ENCODE measurements at regions not wholly inside any gene's neighbourhood (a gene's known extent, or its start where the extent isn't known, plus 50 kb on each side); places are given as distances from the start of the nearest gene placed in this dataset.

DNA sequence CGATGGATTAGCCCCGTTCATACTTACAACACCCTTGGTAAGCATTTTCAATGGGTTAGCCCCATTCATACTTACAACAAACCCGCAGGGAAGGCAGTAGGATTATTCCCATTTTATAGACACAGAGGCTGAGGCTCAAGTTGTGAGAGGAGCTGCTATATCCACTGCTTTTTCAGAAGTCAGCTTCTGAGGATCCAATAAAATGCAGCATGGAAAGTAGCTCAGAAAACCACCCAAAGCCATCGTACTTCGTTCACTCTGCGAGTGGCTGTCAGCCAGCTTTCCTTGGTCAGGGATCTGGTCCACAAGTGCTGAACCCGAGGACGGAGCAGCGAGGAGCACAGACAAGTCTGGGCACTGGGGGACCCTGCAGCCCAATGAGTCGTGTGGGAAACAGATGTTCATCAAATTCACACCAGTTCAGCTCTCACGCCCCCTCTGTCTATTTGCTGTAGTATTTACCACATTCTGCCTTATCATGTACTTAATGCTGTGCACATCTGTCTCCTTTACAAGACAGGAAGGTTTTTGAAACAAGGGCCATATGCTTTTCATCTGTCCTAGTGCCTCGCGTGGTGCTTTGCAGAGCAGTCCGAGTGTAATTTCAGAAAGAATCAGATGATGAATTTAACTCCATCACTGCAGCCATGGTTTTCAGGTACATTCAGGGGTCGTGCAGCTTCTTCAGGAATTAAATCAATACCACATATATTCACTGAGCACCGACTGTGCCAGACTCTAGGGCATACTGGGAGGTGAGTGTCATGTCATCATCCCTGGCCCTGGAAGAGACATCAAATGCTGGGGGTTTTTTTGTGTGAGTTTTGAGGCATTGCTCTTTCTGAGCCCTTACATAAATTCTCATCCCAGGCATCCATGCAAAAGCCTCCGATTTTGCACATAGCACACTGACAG, 256.9 kb downstream of the CDH26 start:
- DNase-seq: no peak

DNA sequence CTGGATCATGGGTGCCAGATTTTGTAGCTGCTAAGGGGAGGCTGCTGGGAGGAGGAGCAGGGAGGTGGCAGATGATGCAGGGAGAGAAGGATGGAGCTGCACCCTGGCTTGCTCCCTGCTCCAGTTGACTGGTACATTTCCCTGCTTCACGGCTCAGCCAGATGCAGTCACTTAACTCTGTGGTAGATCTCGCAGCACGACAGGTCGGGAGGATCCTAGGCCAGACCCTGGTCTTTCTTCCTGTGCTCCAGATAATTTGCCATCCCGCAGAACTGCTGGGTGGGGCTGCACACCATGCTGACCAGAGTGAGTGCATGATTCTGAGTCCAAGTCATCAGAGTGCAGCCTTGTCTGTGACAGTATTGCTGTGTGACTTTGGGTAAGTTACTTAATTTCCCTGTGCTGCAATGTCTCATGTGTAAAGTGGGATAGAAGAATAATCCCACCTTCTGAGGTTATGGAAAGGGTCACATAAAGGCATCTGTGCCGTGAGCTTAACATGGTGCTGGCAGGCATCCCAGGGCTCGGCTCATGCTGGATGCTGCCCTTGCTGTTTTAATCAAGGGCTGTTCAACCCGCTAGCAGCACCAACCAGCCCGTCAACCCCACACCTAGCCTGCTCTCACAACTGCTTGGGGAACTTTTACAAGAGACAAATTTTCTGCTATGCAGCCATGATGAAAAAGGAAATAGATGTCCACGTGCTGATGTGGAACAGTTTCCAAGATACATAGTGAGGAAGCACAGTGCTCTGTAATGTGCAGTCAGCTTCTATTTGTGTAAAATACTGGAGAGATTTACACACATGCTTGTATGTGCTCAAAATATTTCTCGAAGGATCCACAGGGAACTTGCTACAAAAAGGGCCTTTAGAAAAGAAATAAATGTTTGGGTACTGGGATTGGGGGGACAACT, 257.9 kb downstream of the CDH26 start:
- DNase-seq: no peak

DNA sequence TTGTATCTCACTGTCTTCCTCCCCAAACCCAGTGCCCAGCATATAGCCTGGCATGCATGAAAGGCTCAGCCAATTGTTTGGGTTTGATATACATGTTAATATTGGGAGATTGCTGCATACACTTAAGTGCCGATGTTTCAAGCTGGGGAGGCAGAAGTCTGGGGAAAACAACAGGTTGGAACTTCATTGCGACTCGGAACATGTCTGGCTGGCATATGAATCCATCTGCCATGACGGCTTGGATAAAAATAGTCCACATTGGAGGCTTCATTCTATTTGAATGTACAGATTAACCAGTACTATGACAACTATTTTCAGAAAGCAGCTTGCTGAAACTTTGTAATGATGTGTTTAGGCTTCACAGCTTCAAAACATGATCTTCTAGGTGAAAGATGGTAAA, 261.0 kb downstream of the CDH26 start:
- no peak for DNase-seq

DNA sequence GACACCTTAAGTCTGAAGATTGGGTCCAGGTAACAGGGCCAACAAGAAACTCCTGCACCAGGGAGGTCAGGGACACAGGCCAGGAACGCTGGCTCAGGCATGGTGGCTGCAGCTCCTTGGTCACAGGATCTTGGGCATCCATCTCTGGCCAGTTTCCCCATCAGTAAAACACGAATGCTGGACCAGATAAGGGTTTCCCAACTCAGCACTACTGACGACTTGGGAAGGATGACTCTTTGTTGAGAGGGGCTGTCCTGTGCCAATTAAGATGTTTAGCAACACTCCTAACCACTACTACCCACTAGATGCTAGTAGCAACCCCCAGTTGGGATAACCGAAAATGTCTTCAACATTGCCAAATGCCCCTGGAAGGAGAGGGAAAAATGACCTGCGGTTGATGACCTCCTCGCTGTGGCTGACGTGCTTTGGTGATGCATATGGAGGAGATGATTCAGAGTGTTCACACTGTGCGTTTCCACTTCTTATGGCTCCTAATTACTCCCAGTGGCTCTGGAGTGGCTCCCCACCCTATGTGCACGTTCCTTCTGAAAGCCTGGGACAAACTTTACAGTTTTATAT, 261.9 kb downstream of the CDH26 start:
- no peak for DNase-seq

DNA sequence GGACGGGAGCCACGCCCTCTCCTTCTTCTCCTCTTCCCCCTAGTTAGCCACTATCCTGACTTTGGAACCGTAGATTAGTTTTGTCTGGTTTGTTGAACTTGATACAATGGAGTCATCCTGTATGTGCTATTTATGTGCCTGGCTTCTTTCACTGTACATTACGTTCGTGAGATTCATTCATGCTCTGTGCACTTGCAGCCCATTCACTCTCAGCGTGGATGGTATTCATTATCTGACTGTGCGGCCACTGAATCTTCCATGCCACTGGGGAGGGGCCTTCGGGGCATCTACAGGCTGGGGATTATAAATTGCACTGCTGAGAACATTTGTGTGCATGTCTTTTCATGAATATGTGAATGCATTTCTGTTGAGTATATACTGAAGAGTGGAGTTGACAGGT, 262.5 kb downstream of the CDH26 start:
- DNase-seq: no peak

DNA sequence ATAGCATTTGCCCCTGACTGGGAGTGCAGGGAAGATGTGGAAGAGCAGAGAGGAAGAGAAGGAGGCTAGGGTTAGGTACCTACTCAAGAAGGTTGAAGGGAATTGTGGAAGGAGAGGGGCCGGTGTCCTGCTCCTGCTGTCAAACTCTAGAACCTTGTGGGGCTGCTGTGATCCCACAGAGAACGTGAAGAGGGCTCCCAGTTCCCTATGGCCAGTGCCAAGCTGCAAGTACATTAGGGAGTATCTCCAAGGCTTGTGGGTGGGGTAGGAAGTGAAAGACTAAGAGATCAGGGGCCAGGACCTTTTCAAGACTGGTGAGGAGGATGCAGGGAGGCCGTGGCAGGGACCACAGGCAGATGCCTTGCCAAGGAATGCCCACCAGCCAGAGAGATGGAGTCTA, 263.4 kb downstream of the CDH26 start:
- DNase-seq: no peak

DNA sequence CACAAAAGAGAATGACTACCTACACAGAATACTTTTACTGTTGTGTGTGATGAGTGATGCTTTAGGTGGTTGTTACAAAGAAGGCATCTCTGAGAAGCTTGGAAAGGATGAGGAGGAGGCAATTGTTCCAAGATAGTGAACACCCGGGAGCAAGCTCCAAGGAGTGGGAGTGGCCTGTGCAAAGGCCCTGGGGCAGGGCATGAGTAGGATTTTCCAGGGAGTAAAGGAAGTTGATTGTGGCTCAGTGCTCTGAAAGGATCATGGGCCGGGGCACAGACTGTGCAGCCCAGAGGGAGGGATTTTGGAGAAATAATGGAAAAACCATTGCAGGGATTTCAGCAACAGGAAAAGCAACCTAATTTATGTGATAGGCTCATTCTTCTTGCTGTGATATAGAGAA, 264.3 kb downstream of the CDH26 start:
- no peak for DNase-seq

DNA sequence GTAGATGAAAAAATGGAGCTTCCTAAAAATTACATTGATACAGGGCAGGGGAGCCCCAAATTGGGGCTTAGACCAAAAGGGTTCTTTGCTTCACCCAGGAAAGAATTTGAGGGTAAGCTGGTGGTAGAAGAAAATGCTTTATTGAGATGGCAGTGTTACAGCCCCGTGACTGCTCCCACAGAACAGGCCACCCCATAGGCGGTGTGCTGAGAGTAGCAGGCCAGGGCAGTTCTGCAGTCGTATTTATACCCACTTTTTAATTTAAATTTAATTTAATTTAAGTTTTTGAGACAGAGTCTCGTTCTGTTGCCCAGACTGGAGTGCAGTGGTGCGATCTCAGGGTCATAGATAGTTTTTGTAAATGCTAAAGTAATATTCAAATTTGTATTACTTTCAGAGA, 265.0 kb downstream of the CDH26 start:
- no peak for DNase-seq

DNA sequence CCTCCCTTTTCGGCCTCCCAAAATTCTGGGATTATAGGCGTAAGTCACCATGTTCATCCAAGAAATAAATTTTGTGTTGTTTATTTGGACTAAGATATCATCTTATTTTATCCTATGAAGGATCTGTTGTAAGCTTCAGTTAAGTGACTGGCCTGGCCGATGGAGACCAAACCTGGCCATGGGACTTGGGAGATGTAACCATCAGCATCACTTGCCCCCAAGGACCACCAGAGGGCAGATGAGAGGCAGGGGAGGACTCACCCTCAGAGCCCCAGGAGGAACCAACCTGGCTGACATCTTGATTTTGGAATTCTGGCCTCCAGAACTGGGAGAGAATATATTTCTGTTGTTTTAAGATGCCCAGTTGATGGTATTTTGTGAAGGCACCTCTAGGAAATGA, 266.7 kb downstream of the CDH26 start:
- no peak for DNase-seq

DNA sequence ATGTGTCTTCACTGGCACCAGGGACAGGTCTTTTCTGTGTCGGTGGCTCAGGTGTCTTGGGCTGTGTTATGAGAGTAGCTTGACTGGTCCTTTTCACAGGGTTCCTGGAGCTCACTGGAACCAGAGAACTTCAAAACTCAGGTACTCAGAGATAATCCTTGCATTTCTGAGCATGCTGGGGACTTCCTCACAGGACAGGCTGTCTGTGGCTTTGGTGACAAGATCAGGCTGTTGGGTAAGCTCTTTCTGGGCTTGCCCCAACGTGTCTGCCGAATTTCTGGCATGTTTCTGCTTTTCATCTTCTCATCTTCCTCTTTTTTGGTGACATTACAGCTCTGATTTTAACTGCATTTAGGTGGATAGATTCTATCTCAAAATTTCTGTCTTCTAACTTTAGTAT, 270.0 kb downstream of the CDH26 start:
- DNase-seq: no peak

DNA sequence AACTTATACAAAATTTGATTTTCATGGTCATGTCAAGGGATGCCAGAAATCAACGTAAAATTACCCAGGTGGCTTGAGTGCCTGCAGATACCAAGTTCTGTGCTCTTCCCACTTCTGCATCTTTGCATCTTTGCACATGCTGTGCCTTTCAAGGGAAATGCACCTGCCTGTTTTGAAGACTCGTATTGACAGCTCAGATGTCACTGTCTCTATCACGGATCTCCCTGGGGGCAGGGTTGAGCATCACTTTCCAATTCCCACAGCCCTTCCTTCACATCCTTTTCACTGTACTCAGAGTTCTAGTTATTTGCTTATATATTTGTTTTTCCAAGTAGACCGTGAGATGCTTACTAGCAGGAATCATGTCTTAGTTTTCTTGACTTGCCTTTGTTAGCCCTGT, 274.2 kb downstream of the CDH26 start:
- no peak for DNase-seq

DNA sequence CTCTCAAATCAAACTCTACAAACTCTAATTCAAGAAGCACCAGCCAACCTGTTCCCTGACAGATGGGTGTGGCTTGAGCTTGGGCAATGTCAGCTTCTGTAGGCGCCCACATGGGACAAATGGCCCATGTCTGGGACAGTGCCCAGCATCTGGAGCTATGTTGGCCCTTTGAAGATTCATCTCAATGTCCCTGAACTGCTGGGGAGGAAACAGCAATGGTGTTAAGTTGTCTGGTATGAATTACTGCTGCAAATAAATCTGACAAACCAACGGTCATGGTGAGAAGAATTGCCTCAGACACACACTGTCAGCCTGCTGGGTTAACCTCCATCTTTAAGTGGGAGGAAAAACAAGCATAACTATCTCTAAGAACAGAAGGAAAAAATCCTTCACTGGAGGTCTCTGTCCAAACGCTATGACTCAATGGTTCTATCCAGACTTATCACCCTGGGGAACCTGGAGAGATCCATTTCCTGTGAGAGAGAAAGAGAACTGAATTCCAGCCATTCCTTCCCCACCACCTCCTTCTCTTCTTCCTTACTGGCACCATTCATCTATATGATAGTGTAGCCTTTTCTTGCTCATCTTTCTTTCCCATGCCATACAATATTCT, 274.9 kb downstream of the CDH26 start:
- no peak for DNase-seq

DNA sequence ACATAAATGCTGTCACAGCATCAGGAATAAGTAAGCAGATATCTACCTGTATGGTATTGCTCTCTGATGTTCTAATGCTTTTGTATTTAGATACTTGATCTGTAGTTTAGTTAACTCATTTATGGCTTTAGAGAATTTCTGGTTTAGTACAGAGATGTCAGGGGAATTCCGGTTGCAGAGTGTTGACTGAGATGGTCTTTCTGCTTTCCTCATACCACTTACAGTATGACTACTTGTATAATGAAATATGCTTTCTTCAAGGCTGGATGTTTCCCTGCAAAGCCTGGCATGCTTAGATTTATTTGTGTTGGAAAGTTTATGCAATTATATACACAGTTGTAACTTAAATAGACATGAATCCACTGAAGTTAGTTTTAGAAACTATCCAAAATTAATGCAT, 278.4 kb downstream of the CDH26 start:
- no peak for DNase-seq

DNA sequence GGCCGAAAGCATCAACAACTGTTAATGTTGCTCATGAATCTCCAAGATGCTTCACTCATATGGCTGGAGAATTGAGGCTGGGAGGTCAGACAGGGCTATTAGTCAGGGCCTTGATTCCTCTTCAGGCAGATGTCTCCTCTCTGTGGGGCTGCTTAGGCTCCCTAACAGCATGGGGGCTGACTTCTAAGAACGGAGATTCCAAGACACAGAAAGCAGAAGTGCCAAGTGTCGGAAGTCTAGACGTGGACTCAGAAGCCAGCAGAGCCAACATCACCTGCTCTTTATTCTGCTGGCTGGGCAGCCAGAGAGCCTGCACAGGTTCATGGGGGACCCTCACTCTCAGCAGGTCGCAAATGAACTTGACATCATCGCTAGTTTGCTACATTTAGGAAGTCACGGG, 279.8 kb downstream of the CDH26 start:
- DNase-seq: no peak

DNA sequence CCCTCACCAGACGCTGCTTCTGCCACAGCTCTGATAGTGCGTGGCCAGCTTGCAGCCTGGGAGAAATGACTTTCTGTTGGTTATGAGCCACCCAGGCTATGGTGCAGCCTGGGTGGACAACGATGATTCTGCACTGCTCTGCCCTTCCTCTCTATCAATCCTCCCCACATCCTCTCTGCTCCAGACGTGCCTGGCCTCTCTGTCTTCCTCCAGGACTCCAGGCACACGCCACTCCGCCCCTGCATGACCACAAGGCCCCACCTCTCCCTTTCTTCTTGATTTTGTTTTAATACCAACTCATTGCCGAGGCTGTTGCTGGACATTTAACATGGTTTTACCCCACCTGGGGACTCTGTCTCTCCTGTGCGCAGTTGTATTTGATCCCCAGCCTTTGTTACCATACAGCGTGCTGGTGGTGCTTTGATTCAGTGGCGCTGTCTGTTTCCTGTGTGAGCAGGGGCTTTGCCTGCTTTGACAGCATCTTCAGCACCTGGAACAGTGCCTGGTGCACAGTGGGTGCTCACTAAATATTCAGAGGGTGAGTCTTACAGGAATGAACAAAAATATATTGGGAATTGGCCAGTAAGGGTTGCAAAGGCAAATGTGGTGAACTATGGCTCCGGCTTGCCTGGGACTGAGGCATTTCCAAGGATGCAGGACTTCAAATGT, 280.9 kb downstream of the CDH26 start:
- DNase-seq: no peak

DNA sequence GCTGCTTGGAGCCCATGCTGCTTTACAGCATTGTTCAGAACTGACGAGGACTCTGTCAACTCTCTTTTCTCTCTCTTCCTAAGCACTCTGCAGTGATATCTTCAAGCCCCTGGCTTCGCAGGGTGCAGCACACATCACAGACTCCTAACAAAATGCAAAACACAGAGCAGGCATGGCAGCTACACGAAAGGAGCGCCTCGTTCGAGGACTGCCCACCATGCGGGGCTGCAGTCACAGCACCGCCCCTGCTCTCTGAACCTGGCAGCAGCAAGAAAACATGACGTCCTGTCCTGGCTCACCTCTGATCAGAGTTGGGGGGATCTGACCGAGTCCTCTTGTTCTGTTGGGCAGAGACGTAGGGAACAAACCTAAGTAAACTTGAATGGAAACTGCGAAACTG, 281.7 kb downstream of the CDH26 start:
- DNase-seq: no peak

DNA sequence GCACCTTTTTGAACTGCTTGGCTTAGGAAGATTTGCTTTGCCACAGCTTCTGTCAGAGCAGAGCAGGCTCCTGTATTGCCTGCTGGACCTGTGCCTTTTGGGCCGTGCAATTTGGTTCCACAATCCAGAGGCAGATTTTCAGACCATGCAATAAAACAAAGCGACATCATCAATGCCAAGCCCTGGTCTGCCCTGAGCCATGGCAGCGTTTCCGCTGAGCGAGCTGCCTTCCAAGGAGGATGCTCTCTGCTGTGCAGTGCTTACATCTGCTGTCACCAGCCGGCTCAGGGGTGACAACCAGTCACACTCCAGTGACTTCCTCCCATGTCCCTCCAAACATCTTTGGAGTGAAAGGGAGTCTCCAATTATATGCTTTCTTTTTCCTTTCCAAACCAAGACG, 282.2 kb downstream of the CDH26 start:
- DNase-seq: no peak

DNA sequence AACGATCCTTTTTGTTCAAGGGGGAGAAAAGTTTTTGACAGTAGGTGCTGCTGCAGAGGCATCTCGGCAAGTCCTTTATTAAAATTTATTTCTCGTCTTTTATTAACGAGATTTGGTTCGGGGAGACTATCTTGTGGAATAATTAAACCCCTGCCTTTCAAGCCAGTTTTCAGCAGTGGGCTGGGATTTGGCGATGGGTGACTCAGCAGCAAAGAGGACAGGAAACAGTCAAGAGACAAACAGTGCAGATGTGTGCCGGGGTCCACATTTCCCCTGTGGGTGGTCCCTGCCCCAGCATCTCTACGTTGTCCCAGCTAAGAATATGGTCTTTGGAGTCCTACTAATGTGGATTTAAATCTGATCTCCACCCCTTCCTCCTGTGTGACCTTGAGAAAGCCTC, 282.8 kb downstream of the CDH26 start:
- DNase-seq: no peak

DNA sequence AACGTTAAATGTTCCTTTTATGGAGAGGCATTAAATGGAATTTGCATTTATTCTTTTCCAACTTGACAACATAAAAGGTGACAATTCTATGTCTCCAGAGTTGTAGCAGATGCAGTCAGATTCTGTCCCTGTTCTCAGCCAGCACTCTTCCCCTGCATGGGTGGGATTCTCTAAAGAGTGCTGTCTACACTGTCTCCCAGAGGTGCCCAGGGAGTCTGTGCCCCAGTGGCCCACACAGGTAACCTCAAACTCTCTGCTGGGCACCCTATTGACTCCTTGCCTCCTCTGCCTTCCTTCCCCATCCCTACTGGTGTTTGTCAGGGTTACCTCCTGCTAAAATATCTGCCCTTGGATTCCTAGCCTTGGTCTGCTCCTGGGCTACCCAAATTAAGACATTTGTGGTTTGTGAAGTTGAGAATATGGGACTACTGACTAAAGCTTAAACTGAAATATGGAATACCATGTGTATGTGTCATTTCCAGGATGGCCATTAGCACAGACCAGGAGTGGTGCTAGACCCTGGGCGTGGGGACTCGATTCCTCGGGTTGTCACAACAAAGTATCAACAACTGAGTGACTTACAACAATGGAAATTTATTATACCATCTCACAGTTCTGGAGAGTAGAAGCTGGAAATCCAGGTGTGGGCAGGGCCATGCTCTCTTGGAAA, 284.7 kb downstream of the CDH26 start:
- DNase-seq: no peak

DNA sequence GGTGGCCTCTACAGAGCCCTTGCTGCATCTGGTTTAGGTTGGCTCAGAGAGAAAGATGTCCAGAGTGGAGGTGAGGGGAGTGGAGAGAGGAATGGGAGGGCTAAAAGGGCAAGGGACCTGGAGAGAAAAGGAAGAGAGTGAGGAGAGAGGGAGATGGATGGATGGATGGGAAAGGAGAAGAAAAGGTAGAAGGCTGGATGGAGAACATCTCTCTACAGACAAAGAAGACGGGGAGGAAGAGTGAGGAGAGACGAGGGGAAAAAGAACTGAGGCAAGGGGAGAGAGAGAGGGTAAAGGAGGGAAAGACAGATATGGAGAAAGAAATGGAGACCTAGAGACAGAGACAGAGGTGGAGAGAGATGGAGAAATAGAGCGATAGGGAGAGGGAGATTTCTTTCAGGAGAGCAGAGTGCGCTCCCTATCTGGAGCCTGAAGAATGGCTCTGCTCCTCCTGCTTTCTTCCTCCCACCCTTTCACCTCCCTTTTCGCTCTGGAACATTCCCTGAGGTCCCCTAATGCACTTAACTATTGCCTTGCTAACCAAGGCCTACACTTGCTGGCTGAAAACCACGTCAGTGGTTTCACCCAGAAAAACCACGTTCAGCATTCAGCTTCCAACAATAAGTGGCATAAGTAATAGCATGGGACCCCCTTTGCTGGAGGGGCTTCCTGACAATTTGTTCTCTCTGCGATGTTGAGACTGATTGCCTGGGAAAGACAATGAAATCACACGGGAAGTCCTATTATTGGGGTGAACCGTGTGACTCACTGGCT, 286.3 kb downstream of the CDH26 start:
- DNase-seq: no peak

DNA sequence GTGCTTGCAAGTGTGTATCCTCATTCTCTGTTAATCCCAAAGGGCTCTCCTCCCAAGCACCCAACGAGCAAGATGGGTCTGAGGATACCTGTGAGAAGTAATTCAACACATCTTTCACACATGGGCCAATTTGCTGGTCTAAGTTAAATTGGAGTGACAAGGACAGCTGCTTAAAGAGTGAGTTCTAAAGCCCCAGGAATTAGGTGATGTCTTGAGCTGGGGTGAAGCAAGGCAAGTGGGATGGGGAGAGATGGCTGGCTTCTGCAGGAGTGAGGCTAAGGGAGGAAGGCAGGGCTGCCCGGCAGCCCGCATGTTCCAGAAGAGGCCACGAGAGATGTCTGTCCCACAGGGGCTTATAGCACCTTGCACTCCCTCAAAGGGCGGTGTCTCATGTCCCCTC, 288.5 kb downstream of the CDH26 start:
- DNase-seq: no peak
